GM18951 (cell line): ENCODE measurements at regions not wholly inside any gene's neighbourhood (a gene's known extent, or its start where the extent isn't known, plus 50 kb on each side); places are given as distances from the start of the nearest gene placed in this dataset.

Source experiments
- POLR2A ChIP-seq: IDR thresholded peaks from 4 replicates; pipeline ENCODE4 v1.6.1; 2011; ENCODE audit warnings: mild to moderate bottlenecking; ENCODE audit not compliant: insufficient read length, insufficient read depth; ENCODE audit errors: extremely low read depth
- in situ Hi-C: fragments of 300-500 bp; cut with MboI; formaldehyde crosslinking; loops from one replicate; pipeline ENCODE4 v1.12.0; 2022; ENCODE audit warnings: low sequenced_read_pairs, mixed read lengths, inconsistent platforms; ENCODE audit not compliant: unreplicated experiment

DNA sequence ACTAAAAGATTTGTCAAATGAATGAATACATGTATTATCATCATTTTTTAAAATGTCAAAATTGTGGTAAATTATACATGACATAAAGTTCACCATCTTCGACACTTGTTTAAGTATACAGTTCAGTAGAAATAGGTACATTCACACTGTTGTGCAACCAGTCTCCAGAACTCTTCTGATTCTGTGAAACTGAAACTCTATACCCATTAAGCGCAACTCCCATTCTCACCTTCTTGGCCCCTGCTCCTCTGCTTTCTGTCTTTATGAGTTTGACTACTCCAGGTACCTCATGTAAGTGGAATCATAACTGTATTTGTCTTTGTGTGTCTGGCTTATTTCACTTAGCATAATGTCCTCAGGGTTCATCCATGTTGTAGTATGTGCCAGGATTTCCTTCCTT is 50.1 kb upstream of the KBTBD8 start:
- in situ Hi-C loops = no loop called here

More for the DNA sequence above, 50.1 kb upstream of the KBTBD8 start:
- no peak for TF ChIP-seq POLR2A
